ENCODE measurements at regions not wholly inside any gene's neighbourhood (a gene's known extent, or its start where the extent isn't known, plus 50 kb on each side); places are given as distances from the start of the nearest gene placed in this dataset.

DNA sequence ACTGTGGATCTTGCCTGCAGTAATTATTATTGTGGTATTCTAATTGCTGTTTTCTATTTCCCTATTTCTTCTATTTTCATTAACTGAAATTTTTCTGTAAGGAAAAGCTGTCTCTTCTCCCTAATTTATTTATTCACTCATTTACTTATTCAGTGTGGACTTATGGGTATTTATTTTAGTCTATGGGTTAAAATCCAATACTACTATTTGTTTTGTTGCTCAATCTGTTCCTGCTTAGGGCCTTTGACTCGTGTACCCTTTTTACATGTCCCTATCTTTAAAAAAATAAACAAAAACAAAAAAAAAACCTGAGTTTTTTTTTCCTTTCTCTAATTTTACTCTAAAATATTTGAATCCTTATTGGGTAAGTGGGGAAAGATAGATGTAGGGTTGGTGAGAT, 166.2 kb upstream of the IVNS1ABP start:
- Mint-ChIP-seq H3K36me3 (peaks cover 0 to 2% (median 0%) of the 10 kb centered on the region in 5 donors), H3K4me3 (no peak overlapping the region), H3K9me3 (peaks cover 0 to 8% (median 0%) of the 10 kb centered on the region in 11 donors), H3K4me1 (peaks cover 0 to 8% (median 0%) of the 10 kb centered on the region in 7 donors), H3K27ac (no peak overlapping the region), H3K27me3 (no peaks in the 10 kb centered on the region)
- CTCF ChIA-PET, result interaction anchor here (1.2 kb wide), 1 partner anchor 66 kb away, joined by 3 read pairs; no protein-coding TSS in a partner anchor
- Histone ChIP-seq H3K9me3 (ENCODE audit: control insufficient read depth in 2 of 3, low read length in 3 of 3) (no peaks in the 10 kb centered on the region), H3K36me3 (ENCODE audit: control insufficient read depth in 2 of 3, insufficient read depth in 3 of 3, low read length in 3 of 3) (no peaks in the 10 kb centered on the region), H3K27me3 (ENCODE audit: control insufficient read depth in 2 of 2, insufficient read depth in 2 of 2, low read length in 2 of 2) (no peaks in the 10 kb centered on the region), H3K4me1 (ENCODE audit: control insufficient read depth in 2 of 2, insufficient read depth in 2 of 2, low read length in 2 of 2) (no peaks in the 10 kb centered on the region), H3K27ac (ENCODE audit: low read depth, low read length) (no peak overlapping the region), H3K4me3 (ENCODE audit: low read length) (no peak overlapping the region)
- intact Hi-C loops (cut with micrococcal nuclease), result no loop called here
- no peak for ATAC-seq
- POLR2A ChIA-PET, result no interaction called here
- DNase-seq, result no peak

DNA sequence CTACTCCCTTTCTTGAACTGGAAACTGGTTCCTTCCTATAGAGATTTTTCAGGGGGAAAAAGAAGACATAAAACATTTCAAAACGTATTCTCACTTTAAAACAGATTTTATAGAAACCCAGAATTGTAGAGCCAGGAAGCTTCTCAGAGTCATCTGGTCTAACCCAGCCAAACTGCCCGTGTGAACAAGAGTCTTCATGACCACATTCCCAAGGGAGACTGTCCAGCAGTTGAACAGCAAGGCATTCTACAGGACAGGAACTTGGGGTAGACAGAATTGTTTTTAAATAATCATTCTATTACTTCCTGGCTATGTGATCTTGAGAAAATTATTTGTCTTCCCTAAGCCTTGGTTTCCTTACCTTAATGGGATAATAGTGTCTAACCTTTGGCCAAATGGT, 163.5 kb upstream of the IVNS1ABP start:
- intact Hi-C loops (cut with micrococcal nuclease), result no loop called here
- Histone ChIP-seq H3K27ac (ENCODE audit: low read depth, low read length) (no peak overlapping the region), H3K4me1 (ENCODE audit: control insufficient read depth in 2 of 2, insufficient read depth in 2 of 2, low read length in 2 of 2) (no peaks in the 10 kb centered on the region), H3K4me3 (ENCODE audit: low read length) (no peak overlapping the region), H3K27me3 (ENCODE audit: control insufficient read depth in 2 of 2, insufficient read depth in 2 of 2, low read length in 2 of 2) (no peaks in the 10 kb centered on the region), H3K9me3 (ENCODE audit: control insufficient read depth in 2 of 3, low read length in 3 of 3) (no peaks in the 10 kb centered on the region), H3K36me3 (ENCODE audit: control insufficient read depth in 2 of 3, insufficient read depth in 3 of 3, low read length in 3 of 3) (no peaks in the 10 kb centered on the region)
- POLR2A ChIA-PET, result no interaction called here
- ATAC-seq, result no peak
- H3K27me3 Mint-ChIP-seq, result no peaks in the 10 kb centered on the region
- peaks cover 0 to 5% (median 0%) of the 10 kb centered on the region in 7 donors for H3K4me1 Mint-ChIP-seq
- peaks cover 0 to 8% (median 0%) of the 10 kb centered on the region in 11 donors for H3K9me3 Mint-ChIP-seq
- H3K4me3 Mint-ChIP-seq, result no peak overlapping the region
- H3K36me3 Mint-ChIP-seq, result peaks cover 0 to 3% (median 0%) of the 10 kb centered on the region in 5 donors
- CTCF ChIA-PET, result no interaction called here
- no peak for DNase-seq
- no peak overlapping the region for H3K27ac Mint-ChIP-seq

DNA sequence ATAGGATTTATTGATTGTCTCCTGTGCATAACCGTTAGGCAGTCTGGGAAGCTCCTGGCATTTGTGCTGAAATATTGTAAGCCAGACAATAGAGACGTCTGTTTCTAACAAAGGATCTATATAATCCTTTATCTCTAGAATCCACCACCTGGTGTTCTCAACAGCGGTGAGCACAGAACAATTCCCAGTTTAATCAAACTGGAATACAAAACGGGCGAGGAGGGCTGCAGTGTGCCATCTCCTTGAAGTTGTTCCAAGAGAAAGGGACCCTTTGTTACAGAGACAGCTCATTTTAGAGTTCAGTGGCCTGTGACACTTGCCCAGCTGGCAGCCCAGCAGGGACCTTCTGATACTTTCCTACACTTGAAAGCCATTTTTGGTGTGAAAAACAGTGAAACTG, 162.8 kb upstream of the IVNS1ABP start:
- H3K4me3 ChIP-seq (ENCODE audit: low read length), result no peak overlapping the region
- H3K27ac ChIP-seq (ENCODE audit: low read depth, low read length), result no peak overlapping the region
- peaks cover 0 to 8% (median 0%) of the 10 kb centered on the region in 11 donors for H3K9me3 Mint-ChIP-seq
- H3K36me3 Mint-ChIP-seq, result peaks cover 0 to 3% (median 0%) of the 10 kb centered on the region in 5 donors
- ChIA-PET CTCF (no interaction called here), POLR2A (interaction anchor here (0.6 kb wide), 1 partner anchor 201 kb away, joined by 6 read pairs; no protein-coding TSS in a partner anchor)
- H3K36me3 ChIP-seq (ENCODE audit: control insufficient read depth in 2 of 3, insufficient read depth in 3 of 3, low read length in 3 of 3), result no peaks in the 10 kb centered on the region
- H3K27me3 ChIP-seq (ENCODE audit: control insufficient read depth in 2 of 2, insufficient read depth in 2 of 2, low read length in 2 of 2), result no peaks in the 10 kb centered on the region
- no peaks in the 10 kb centered on the region for H3K4me1 ChIP-seq (ENCODE audit: control insufficient read depth in 2 of 2, insufficient read depth in 2 of 2, low read length in 2 of 2)
- peaks cover 0 to 6% (median 3%) of the 10 kb centered on the region in 7 donors for H3K4me1 Mint-ChIP-seq
- no peaks in the 10 kb centered on the region for H3K27me3 Mint-ChIP-seq
- ATAC-seq (no peak), DNase-seq (no peak)
- H3K9me3 ChIP-seq (ENCODE audit: control insufficient read depth in 2 of 3, low read length in 3 of 3), result no peaks in the 10 kb centered on the region
- H3K4me3 Mint-ChIP-seq, result no peak overlapping the region
- H3K27ac Mint-ChIP-seq, result no peak overlapping the region
- intact Hi-C loops (cut with micrococcal nuclease), result no loop called here

DNA sequence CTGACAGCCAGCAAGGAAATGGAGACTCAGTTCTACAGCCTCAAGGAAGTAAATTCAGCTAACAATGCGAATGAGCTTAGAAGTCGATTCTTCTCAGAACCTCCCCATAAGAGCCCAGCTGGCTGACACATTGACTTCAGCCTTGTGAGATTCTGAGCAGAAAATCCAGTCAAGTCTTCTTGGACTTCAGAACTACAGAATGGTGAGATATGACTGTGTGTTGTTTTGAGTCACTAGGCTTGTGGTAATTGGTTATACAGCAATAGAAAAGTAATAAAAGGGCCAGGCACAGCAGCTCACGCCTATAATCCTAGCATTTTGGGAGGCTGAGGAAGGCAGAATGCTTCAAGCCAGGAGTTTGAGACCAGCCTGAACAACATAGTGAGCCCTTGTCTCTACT, 161.8 kb upstream of the IVNS1ABP start:
- H3K27ac Mint-ChIP-seq, result no peak overlapping the region
- peaks cover 0 to 4% (median 0%) of the 10 kb centered on the region in 5 donors for H3K36me3 Mint-ChIP-seq
- no peak for ATAC-seq
- peaks cover 0 to 9% (median 8%) of the 10 kb centered on the region in 7 donors for H3K4me1 Mint-ChIP-seq
- no peaks in the 10 kb centered on the region for H3K27me3 Mint-ChIP-seq
- H3K4me3 Mint-ChIP-seq, result no peak overlapping the region
- peaks cover 0 to 8% (median 0%) of the 10 kb centered on the region in 11 donors for H3K9me3 Mint-ChIP-seq
- no peaks in the 10 kb centered on the region for H3K36me3 ChIP-seq (ENCODE audit: control insufficient read depth in 2 of 3, insufficient read depth in 3 of 3, low read length in 3 of 3)
- intact Hi-C loops (cut with micrococcal nuclease), result no loop called here
- no peaks in the 10 kb centered on the region for H3K27me3 ChIP-seq (ENCODE audit: control insufficient read depth in 2 of 2, insufficient read depth in 2 of 2, low read length in 2 of 2)
- no peaks in the 10 kb centered on the region for H3K4me1 ChIP-seq (ENCODE audit: control insufficient read depth in 2 of 2, insufficient read depth in 2 of 2, low read length in 2 of 2)
- ChIA-PET CTCF (no interaction called here), POLR2A (no interaction called here)
- H3K4me3 ChIP-seq (ENCODE audit: low read length), result no peak overlapping the region
- no peak overlapping the region for H3K27ac ChIP-seq (ENCODE audit: low read depth, low read length)
- DNase-seq, result no peak
- H3K9me3 ChIP-seq (ENCODE audit: control insufficient read depth in 2 of 3, low read length in 3 of 3), result no peaks in the 10 kb centered on the region

DNA sequence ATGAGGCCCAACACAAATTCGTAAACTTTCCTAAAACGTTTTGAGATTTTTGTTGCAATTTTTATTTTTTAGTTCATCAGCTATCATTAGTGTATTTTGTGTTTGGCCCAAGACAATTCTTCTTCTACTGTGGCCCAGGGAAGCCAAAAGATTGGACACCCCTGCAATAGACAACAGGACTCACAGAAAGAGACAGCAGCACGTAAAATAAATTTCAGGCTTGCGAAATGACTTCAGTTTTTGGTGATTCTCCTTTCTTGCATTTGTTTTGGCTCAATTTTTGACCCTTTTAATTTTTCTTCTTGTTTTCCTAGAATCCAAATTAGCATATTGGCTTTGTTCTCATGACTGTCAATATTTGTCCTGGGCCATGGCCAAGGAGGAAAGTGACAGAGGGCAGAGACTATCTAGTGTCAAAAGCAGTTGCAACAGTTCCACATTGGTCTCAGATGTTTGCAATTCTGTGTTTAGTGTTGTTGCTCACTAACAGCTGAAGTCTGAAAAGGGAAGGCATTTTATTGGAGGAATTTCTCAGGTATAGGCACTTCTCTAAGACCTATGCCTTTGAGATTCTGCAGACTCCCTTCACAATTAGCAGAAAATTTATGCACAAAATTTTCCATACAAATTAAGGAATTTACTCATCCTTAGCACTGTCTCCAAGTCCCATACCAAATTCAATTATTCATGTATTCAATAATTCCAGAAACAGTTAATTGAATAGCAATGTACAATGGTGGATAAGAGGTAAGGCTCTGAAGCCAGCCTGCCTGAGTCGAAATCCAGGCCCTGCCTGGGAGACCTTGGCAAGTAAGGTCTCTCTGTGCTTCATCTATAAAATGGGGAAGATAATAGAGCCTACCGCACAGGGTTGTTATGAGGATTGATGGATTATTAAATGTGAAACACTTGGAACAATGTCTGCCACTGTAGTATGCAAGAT, 160.9 kb upstream of the IVNS1ABP start:
- H3K27ac Mint-ChIP-seq, result peak overlapping the region in 1 of 9 donors; percentile 7
- intact Hi-C loops (cut with micrococcal nuclease), result no loop called here
- H3K27me3 Mint-ChIP-seq, result no peaks in the 10 kb centered on the region
- DNase-seq (no peak), ATAC-seq (no peak)
- Histone ChIP-seq H3K36me3 (ENCODE audit: control insufficient read depth in 2 of 3, insufficient read depth in 3 of 3, low read length in 3 of 3) (no peaks in the 10 kb centered on the region), H3K27ac (ENCODE audit: low read depth, low read length) (no peak overlapping the region), H3K4me3 (ENCODE audit: low read length) (no peak overlapping the region), H3K27me3 (ENCODE audit: control insufficient read depth in 2 of 2, insufficient read depth in 2 of 2, low read length in 2 of 2) (no peaks in the 10 kb centered on the region), H3K9me3 (ENCODE audit: control insufficient read depth in 2 of 3, low read length in 3 of 3) (no peaks in the 10 kb centered on the region), H3K4me1 (ENCODE audit: control insufficient read depth in 2 of 2, insufficient read depth in 2 of 2, low read length in 2 of 2) (no peaks in the 10 kb centered on the region)
- POLR2A ChIA-PET, result no interaction called here
- no peak overlapping the region for H3K4me3 Mint-ChIP-seq
- H3K36me3 Mint-ChIP-seq, result peaks cover 0 to 8% (median 0%) of the 10 kb centered on the region in 5 donors
- peaks cover 0 to 11% (median 0%) of the 10 kb centered on the region in 11 donors for H3K9me3 Mint-ChIP-seq
- CTCF ChIA-PET, result no interaction called here
- H3K4me1 Mint-ChIP-seq, result peaks cover 0 to 9% (median 9%) of the 10 kb centered on the region in 7 donors

DNA sequence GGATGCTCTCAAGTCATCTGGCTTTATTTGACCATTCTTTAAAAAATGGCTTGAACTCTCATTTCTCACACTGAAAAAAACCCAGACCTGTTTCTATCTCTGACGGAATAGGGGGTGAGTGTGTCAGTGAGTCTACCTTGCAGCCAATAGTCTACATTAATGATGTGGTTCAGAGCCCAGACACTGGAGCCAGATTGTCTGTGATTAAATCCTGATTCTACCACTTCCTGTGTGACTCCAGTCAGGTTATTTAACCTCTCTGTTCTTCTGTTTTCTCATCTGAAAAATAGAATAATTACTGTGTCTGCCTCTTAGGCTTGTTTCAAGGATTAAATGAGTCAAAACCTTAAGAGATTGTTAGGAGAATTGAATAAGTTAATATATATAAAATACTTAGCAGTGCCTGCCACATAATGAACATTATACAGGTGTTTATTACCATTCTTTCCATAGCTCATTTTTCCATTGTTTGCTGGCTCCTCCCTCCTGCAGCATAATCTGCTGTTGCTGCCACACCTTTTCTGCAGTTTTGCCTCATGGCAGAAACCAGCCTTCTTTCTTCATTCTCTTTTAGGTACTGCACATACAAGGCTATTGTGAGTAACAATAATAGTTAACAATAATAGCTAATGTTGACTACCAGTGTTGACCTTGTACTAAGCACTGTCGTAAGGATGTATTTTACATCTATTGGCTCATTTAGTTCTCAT, 157.6 kb upstream of the IVNS1ABP start:
- Histone ChIP-seq H3K4me1 (ENCODE audit: control insufficient read depth in 2 of 2, insufficient read depth in 2 of 2, low read length in 2 of 2) (no peaks in the 10 kb centered on the region), H3K4me3 (ENCODE audit: low read length) (no peak overlapping the region), H3K27ac (ENCODE audit: low read depth, low read length) (no peak overlapping the region), H3K9me3 (ENCODE audit: control insufficient read depth in 2 of 3, low read length in 3 of 3) (no peaks in the 10 kb centered on the region), H3K27me3 (ENCODE audit: control insufficient read depth in 2 of 2, insufficient read depth in 2 of 2, low read length in 2 of 2) (no peaks in the 10 kb centered on the region), H3K36me3 (ENCODE audit: control insufficient read depth in 2 of 3, insufficient read depth in 3 of 3, low read length in 3 of 3) (no peaks in the 10 kb centered on the region)
- Mint-ChIP-seq H3K27me3 (no peaks in the 10 kb centered on the region), H3K27ac (peak overlapping the region in 1 of 9 donors; percentile 24), H3K9me3 (peaks cover 0 to 6% (median 0%) of the 10 kb centered on the region in 11 donors), H3K36me3 (peaks cover 0 to 7% (median 0%) of the 10 kb centered on the region in 5 donors), H3K4me3 (peak overlapping the region in 1 of 10 donors; percentile 28), H3K4me1 (peaks cover 0 to 9% (median 9%) of the 10 kb centered on the region in 7 donors)
- ChIA-PET CTCF (no interaction called here), POLR2A (interaction anchor here (0.6 kb wide), 1 partner anchor 179 kb away, joined by 3 read pairs; no protein-coding TSS in a partner anchor)
- ATAC-seq (peak; percentile 67), DNase-seq (peak in 3 of 9 donors; percentile 10 to 16 (median 14))
- intact Hi-C loops (cut with micrococcal nuclease), result no loop called here

Measured in naive thymus-derived CD4-positive, alpha-beta T cell (primary cell).